NCI-H510A (cell line): ENCODE measurements at regions not wholly inside any gene's neighbourhood (a gene's known extent, or its start where the extent isn't known, plus 50 kb on each side); places are given as distances from the start of the nearest gene placed in this dataset.
"Not testable (repeated sequence)": the region's sequence is repeated elsewhere in the genome, so short reads cannot be mapped to it uniquely, and the experiment has no call there.

ENCODE experiments used
- DNase-seq: peaks from one replicate; lab custom pipeline; 2025; lab: John Stamatoyannopoulos, UW

GRCh38 chr6:15193451-15193850, 52.4 kb upstream of the JARID2 start:
- DNase-seq, result not testable (repeated sequence)

GRCh38 chr6:15194453-15194852, 51.4 kb upstream of the JARID2 start:
- DNase-seq, result no peak
